Activated CD8-positive, alpha-beta T cell treated with anti-CD3 and anti-CD28 coated beads for 36 hours (primary cell): ENCODE measurements at regions not wholly inside any gene's neighbourhood (a gene's known extent, or its start where the extent isn't known, plus 50 kb on each side); places are given as distances from the start of the nearest gene placed in this dataset.

Source experiments
- ATAC-seq: fragments of 200-7000 bp; cut with Tn5 transposase; one replicate; pipeline ENCODE4 v1.10.0; 2021; ENCODE audit warnings: mild to moderate bottlenecking, moderate library complexity
- CTCF ChIA-PET: fragments of 350-600 bp; sonication (Branson Sonifier 250); formaldehyde crosslinking; loops from one replicate; lab custom pipeline; 2021; ENCODE audit warnings: antibody characterized with exemption; lab: Charles Lee
- POLR2A ChIA-PET: fragments of 350-600 bp; sonication (Branson Sonifier 250); formaldehyde crosslinking; loops from one replicate; lab custom pipeline; 2021; ENCODE audit warnings: antibody characterized with exemption; lab: Charles Lee
- DNase-seq: peaks from one replicate; pipeline ENCODE4 v3.0.0-alpha.2; 2020
- H3K27ac Mint-ChIP-seq: one replicate; pipeline ENCODE4 v1.8.0; 2021; ENCODE audit warnings: mild to moderate bottlenecking, mixed read lengths
- H3K27me3 Mint-ChIP-seq: one replicate; pipeline ENCODE4 v1.8.0; 2021; ENCODE audit warnings: mixed read lengths
- H3K36me3 Mint-ChIP-seq: one replicate; pipeline ENCODE4 v1.8.0; 2021; ENCODE audit warnings: low read depth, mixed read lengths
- H3K4me1 Mint-ChIP-seq: one replicate; pipeline ENCODE4 v1.8.0; 2021; ENCODE audit warnings: low read depth, mixed read lengths
- H3K4me3 Mint-ChIP-seq: one replicate; pipeline ENCODE4 v1.8.0; 2021; ENCODE audit warnings: mild to moderate bottlenecking, moderate library complexity, mixed read lengths
- H3K9me3 Mint-ChIP-seq: one replicate; pipeline ENCODE4 v1.8.0; 2021; ENCODE audit warnings: mixed read lengths
- intact Hi-C: fragments of 100-400 bp; cut with micrococcal nuclease; formaldehyde crosslinking; loops from one replicate; pipeline ENCODE4 v1.10.0; 2022
- TF ChIP-seq, protein P1 (sequence below): fragments of 200-600 bp; IDR thresholded peaks from one replicate; pipeline ENCODE4 v1.8.0; 2022; ENCODE audit warnings: antibody characterized with exemption, mild to moderate bottlenecking

DNA sequence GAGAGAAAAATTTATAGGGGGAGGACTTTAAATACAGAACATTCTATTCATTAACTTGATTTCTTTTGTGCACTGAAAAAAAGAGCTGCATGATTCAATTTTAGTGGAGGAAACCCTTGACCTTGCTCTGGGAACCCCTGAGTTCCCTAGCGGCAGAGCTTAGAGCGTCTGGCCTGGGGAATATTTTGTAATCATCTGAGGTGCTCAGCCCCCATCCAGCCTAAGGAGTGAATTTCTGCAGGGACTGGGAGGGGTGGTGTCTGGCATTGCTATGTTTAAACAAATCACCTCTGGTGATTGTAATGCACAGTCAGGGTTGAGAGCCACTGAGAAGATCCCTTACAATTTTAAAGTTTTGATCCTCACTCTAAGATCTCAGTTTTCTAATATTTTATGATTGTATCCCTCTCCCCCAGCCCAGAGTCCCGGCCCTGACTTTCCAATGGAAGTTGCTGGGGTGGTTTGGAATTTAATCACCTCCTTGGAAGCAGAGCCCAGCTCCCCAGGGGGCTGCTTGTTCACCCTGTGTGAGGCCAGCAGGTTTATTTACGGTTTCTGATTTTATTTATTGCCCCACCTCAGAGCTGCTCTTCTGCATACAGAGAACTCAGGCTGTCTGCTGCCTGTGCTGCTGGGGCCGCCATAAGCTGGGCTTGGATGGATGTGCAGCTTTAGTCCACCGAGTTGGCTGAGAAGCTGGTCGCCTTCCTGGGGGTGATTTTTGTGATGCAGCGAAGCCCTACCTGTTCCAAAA lies 263.1 kb downstream of the LRFN2 start:
- H3K9me3 Mint-ChIP-seq, result peaks cover 3% of the 10 kb centered on the region
- H3K27ac Mint-ChIP-seq, result no peak overlapping the region
- DNase-seq (no peak), ATAC-seq (no peak)
- no peak overlapping the region for H3K4me3 Mint-ChIP-seq
- CTCF ChIA-PET, result interaction anchor here (1.0 kb wide), 1 partner anchor 12 kb away, joined by 3 read pairs; no protein-coding TSS in a partner anchor
- peaks cover 5% of the 10 kb centered on the region for H3K4me1 Mint-ChIP-seq
- no peaks in the 10 kb centered on the region for H3K36me3 Mint-ChIP-seq
- TF ChIP-seq, protein P1, sequence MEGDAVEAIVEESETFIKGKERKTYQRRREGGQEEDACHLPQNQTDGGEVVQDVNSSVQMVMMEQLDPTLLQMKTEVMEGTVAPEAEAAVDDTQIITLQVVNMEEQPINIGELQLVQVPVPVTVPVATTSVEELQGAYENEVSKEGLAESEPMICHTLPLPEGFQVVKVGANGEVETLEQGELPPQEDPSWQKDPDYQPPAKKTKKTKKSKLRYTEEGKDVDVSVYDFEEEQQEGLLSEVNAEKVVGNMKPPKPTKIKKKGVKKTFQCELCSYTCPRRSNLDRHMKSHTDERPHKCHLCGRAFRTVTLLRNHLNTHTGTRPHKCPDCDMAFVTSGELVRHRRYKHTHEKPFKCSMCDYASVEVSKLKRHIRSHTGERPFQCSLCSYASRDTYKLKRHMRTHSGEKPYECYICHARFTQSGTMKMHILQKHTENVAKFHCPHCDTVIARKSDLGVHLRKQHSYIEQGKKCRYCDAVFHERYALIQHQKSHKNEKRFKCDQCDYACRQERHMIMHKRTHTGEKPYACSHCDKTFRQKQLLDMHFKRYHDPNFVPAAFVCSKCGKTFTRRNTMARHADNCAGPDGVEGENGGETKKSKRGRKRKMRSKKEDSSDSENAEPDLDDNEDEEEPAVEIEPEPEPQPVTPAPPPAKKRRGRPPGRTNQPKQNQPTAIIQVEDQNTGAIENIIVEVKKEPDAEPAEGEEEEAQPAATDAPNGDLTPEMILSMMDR, result no peak
- H3K27me3 Mint-ChIP-seq, result peaks cover 23% of the 10 kb centered on the region
- POLR2A ChIA-PET, result no interaction called here
- intact Hi-C loops, result no loop called here

DNA sequence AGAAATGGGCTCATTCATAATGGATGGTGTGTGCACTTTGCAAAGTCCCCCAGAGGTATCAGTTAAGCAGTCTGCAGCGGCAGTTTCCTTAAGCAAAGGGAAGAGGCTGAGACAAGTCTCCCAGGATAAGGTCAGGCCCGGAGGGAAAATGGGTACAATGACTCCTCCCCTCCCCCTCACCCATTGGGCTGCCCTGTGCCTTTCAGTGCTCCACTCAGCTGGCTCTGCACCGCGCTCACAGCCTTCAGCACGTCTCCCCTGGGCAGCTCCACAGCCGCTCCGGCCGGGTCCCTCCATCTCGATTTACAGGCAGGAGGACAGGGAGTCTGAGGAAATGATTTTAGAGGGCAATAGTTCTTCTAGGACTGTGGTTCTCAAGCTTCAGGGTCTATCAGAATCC lies 264.8 kb downstream of the LRFN2 start:
- ChIA-PET POLR2A (no interaction called here), CTCF (no interaction called here)
- no peaks in the 10 kb centered on the region for H3K36me3 Mint-ChIP-seq
- peaks cover 2% of the 10 kb centered on the region for H3K4me1 Mint-ChIP-seq
- DNase-seq (no peak), ATAC-seq (no peak)
- no peak overlapping the region for H3K27ac Mint-ChIP-seq
- no peak overlapping the region for H3K4me3 Mint-ChIP-seq
- intact Hi-C loops, result no loop called here
- TF ChIP-seq, protein P1, result no peak
- H3K27me3 Mint-ChIP-seq, result peaks cover 19% of the 10 kb centered on the region
- H3K9me3 Mint-ChIP-seq, result peaks cover 3% of the 10 kb centered on the region

DNA sequence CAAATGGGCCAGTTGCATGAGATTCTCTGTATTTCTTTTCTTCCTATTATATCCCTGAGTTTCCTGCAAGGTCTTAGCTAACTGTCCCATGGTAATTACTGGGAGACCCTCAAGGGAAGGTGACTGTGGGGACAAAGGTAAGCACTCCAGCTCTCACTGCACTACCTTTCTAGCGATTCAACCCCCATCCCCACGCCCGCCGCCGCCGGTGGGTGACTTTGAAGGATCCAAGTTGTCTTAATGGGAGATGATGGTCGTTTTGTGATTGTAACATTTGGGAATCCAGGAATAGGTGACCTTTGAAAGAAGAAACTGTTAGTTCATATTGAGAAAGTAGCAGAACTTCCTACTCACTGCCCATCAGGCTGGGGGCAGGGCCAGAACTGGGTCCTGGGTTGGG lies 265.5 kb downstream of the LRFN2 start:
- ATAC-seq (no peak), DNase-seq (no peak)
- Mint-ChIP-seq H3K4me3 (no peak overlapping the region), H3K27ac (no peak overlapping the region), H3K27me3 (peaks cover 19% of the 10 kb centered on the region), H3K9me3 (peaks cover 3% of the 10 kb centered on the region), H3K36me3 (no peaks in the 10 kb centered on the region), H3K4me1 (peaks cover 2% of the 10 kb centered on the region)
- ChIA-PET CTCF (no interaction called here), POLR2A (no interaction called here)
- TF ChIP-seq, protein P1, result no peak
- intact Hi-C loops, result no loop called here

DNA sequence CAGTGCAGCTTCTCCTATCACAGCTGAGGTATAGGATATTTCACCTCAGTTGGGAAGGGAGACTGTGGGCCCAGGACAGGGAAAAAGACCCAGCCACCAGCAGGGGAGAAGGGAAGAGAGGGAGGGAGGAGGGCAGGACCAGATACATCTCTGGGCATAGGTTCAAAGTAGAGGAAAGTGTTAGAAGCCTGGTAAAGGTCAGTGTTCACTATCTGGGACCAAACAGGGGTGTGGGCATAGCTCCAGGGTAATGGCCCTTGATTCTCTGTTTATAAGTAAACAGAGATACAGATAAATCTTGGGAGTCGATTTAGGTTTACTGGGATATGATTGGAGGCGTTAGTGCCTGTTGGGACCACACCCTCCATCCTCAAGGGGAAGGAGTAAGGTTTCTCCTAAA lies 266.2 kb downstream of the LRFN2 start:
- CTCF ChIA-PET, result no interaction called here
- H3K36me3 Mint-ChIP-seq, result no peaks in the 10 kb centered on the region
- no peak for ATAC-seq
- POLR2A ChIA-PET, result no interaction called here
- H3K27me3 Mint-ChIP-seq, result peaks cover 13% of the 10 kb centered on the region
- no peak overlapping the region for H3K4me3 Mint-ChIP-seq
- peaks cover 2% of the 10 kb centered on the region for H3K4me1 Mint-ChIP-seq
- intact Hi-C loops, result no loop called here
- peaks cover 3% of the 10 kb centered on the region for H3K9me3 Mint-ChIP-seq
- no peak overlapping the region for H3K27ac Mint-ChIP-seq
- DNase-seq, result no peak
- TF ChIP-seq, protein P1, result no peak

DNA sequence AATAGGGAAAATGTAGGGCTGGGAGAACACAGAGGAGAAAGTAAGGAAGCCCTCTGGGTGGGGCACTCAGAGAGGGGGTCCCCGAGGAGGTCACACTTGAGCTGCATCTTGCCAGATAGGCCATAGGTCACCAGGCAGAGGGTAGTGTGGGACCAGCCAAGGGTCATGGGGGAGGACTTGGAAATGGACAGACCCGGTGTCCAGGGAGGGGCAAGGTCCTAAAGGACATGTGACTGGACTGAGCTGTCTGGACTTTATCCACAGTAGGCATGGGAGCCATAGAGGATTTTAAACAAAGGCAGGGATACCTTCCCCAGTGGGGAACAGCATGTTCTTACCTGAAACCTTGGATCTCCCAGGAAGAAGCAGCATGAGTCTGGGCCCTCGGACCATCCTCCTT lies 266.7 kb downstream of the LRFN2 start:
- Mint-ChIP-seq H3K27me3 (peaks cover 11% of the 10 kb centered on the region), H3K4me1 (no peaks in the 10 kb centered on the region), H3K4me3 (no peak overlapping the region), H3K9me3 (peaks cover 3% of the 10 kb centered on the region), H3K27ac (no peak overlapping the region), H3K36me3 (no peaks in the 10 kb centered on the region)
- DNase-seq, result no peak
- CTCF ChIA-PET, result no interaction called here
- ATAC-seq, result no peak
- TF ChIP-seq, protein P1, result no peak
- POLR2A ChIA-PET, result no interaction called here
- intact Hi-C loops, result no loop called here
